OCI-LY3 (cell line): ENCODE measurements at regions not wholly inside any gene's neighbourhood (a gene's known extent, or its start where the extent isn't known, plus 50 kb on each side); places are given as distances from the start of the nearest gene placed in this dataset.

ENCODE experiments used
- H2AFZ ChIP-seq: fragments of 200-600, 300-600 bp; shearing (Covaris generic); 2 replicates; pipeline ENCODE4 v1.6.0; 2014; ENCODE audit warnings: antibody characterized with exemption, low read depth, low read length
- H3K27ac ChIP-seq: fragments of 200-600, 300-600 bp; sonication (generic); 2 replicates; pipeline ENCODE4 v1.5.1; 2014; ENCODE audit warnings: mild to moderate bottlenecking, low read length, moderate library complexity, mixed read lengths
- H3K27me3 ChIP-seq: fragments of 200-600, 300-600 bp; sonication (generic); 2 replicates; pipeline ENCODE4 v1.6.1; 2014; ENCODE audit warnings: low read depth, low read length, mixed read lengths
- H3K36me3 ChIP-seq: fragments of 200-600, 300-600 bp; sonication (generic); replicated peaks from 2 replicates; pipeline ENCODE3; 2014; ENCODE audit warnings: low read depth, low read length, mixed read lengths
- H3K4me1 ChIP-seq: fragments of 300-600, 200-600 bp; sonication (generic); 2 replicates; pipeline ENCODE4 v1.6.1; 2014; ENCODE audit warnings: low read length, mixed read lengths
- H3K4me2 ChIP-seq: fragments of 200-600, 300-600 bp; sonication (generic); 2 replicates; pipeline ENCODE4 v1.6.1; 2014; ENCODE audit warnings: low read length, mixed read lengths
- H3K4me3 ChIP-seq: fragments of 300-600, 200-600 bp; sonication (generic); 2 replicates; pipeline ENCODE4 v1.5.1; 2014; ENCODE audit warnings: antibody characterized with exemption, mild to moderate bottlenecking, low read length, moderate library complexity
- H3K79me2 ChIP-seq: fragments of 300-600, 200-600 bp; shearing (Covaris generic); 2 replicates; pipeline ENCODE4 v1.6.1; 2014; ENCODE audit warnings: mild to moderate bottlenecking, low read length, mixed read lengths
- H3K9ac ChIP-seq: fragments of 300-600, 200-600 bp; shearing (Covaris generic); 2 replicates; pipeline ENCODE4 v1.6.0; 2014; ENCODE audit warnings: mild to moderate bottlenecking, low read length, moderate library complexity
- H3K9me3 ChIP-seq: fragments of 200-600, 300-600 bp; shearing (Covaris generic); 2 replicates; pipeline ENCODE4 v1.6.1; 2014; ENCODE audit warnings: low read length, mixed read lengths; ENCODE audit not compliant: insufficient read depth
- H4K20me1 ChIP-seq: fragments of 200-600, 300-600 bp; sonication (generic); 2 replicates; pipeline ENCODE4 v1.6.1; 2016; ENCODE audit warnings: low read length, mixed read lengths; ENCODE audit not compliant: insufficient read depth
- CTCF ChIP-seq: fragments of 200-600, 300-600 bp; sonication (generic); IDR thresholded peaks from 2 replicates; pipeline ENCODE4 v1.5.1; 2014; ENCODE audit warnings: antibody characterized with exemption, low read length, low read depth
- EZH2phosphoT487 ChIP-seq: fragments of 200-600 bp; shearing (Covaris generic); IDR thresholded peaks from 2 replicates; pipeline ENCODE4 v1.6.1; 2018; ENCODE audit warnings: antibody characterized with exemption, mixed run types, low read depth

- Histone ChIP-seq H3K4me1 (no peaks in the 10 kb centered on the region), H2AFZ (no peak overlapping the region), H4K20me1 (no peaks in the 10 kb centered on the region), H3K27ac (no peak overlapping the region), H3K4me2 (no peak overlapping the region), H3K79me2 (no peaks in the 10 kb centered on the region), H3K4me3 (no peak overlapping the region), H3K9me3 (no peaks in the 10 kb centered on the region), H3K9ac (no peak overlapping the region), H3K36me3 (no peaks in the 10 kb centered on the region), H3K27me3 (no peaks in the 10 kb centered on the region)
- TF ChIP-seq EZH2phosphoT487 (no peak), CTCF (no peak)
Measured at GRCh38 chr11:70733327-70734325, 335.3 kb downstream of the CTTN start.

GRCh38 chr11:70734379-70734778 is 336.1 kb downstream of the CTTN start:
- Histone ChIP-seq H2AFZ (no peak overlapping the region), H3K79me2 (no peaks in the 10 kb centered on the region), H3K4me3 (no peak overlapping the region), H3K4me1 (no peaks in the 10 kb centered on the region), H3K9ac (no peak overlapping the region), H3K27ac (no peak overlapping the region), H3K36me3 (no peaks in the 10 kb centered on the region), H4K20me1 (no peaks in the 10 kb centered on the region), H3K4me2 (no peak overlapping the region), H3K9me3 (no peaks in the 10 kb centered on the region), H3K27me3 (no peaks in the 10 kb centered on the region)
- TF ChIP-seq EZH2phosphoT487 = no peak
- no peak for TF ChIP-seq CTCF

- Histone ChIP-seq H3K4me2 (no peak overlapping the region), H4K20me1 (no peaks in the 10 kb centered on the region), H3K9ac (no peak overlapping the region), H3K27ac (no peak overlapping the region), H3K9me3 (no peaks in the 10 kb centered on the region), H3K36me3 (no peaks in the 10 kb centered on the region), H3K27me3 (no peaks in the 10 kb centered on the region), H2AFZ (no peak overlapping the region), H3K4me3 (no peak overlapping the region), H3K4me1 (no peaks in the 10 kb centered on the region), H3K79me2 (no peaks in the 10 kb centered on the region)
- no peak for TF ChIP-seq EZH2phosphoT487
- TF ChIP-seq CTCF = no peak
Measured at GRCh38 chr11:70734911-70735310, 336.6 kb downstream of the CTTN start.

- no peaks in the 10 kb centered on the region for H3K9me3 ChIP-seq
- TF ChIP-seq EZH2phosphoT487 (no peak), CTCF (no peak)
- H3K27me3 ChIP-seq = no peaks in the 10 kb centered on the region
Measured at GRCh38 chr11:70735976-70736375, 337.6 kb downstream of the CTTN start.

More at GRCh38 chr11:70735976-70736375, 337.6 kb downstream of the CTTN start:
- H3K4me2 ChIP-seq = no peak overlapping the region
- no peaks in the 10 kb centered on the region for H3K79me2 ChIP-seq
- no peaks in the 10 kb centered on the region for H3K36me3 ChIP-seq
- H2AFZ ChIP-seq = no peak overlapping the region
- H3K4me3 ChIP-seq = no peak overlapping the region
- H3K4me1 ChIP-seq = no peaks in the 10 kb centered on the region
- no peaks in the 10 kb centered on the region for H4K20me1 ChIP-seq
- no peak overlapping the region for H3K27ac ChIP-seq
- H3K9ac ChIP-seq = no peak overlapping the region
